MCF 10A (cell line): ENCODE measurements at regions not wholly inside any gene's neighbourhood (a gene's known extent, or its start where the extent isn't known, plus 50 kb on each side); places are given as distances from the start of the nearest gene placed in this dataset.
"Not testable (repeated sequence)": the region's sequence is repeated elsewhere in the genome, so short reads cannot be mapped to it uniquely, and the experiment has no call there.

Source experiments
- BruUV-seq: library from RNA; stranded (reverse); fragments of 400-500 nt; replicated peaks from 2 replicates; lab custom pipeline; 2021; lab: Mats Ljungman, UMichigan
- CTCF ChIA-PET: fragments of 300-600 bp; sonication (Branson Sonifier 250); formaldehyde crosslinking; extraction: SDS; loops from one replicate; lab custom pipeline; 2021; ENCODE audit warnings: antibody characterized with exemption, inconsistent platforms; lab: Yijun Ruan, JAX
- POLR2A ChIA-PET: fragments of 300-600, 350-650 bp; sonication (Branson Sonifier 250); formaldehyde crosslinking; extraction: SDS; loops from one replicate; lab custom pipeline; 2020; ENCODE audit warnings: antibody characterized with exemption, inconsistent platforms; lab: Yijun Ruan, JAX
- DNase-seq: peaks from one replicate; pipeline ENCODE4 v3.0.0-alpha.2; 2018; ENCODE audit not compliant: unreplicated experiment
- H3K27ac Mint-ChIP-seq: one replicate; pipeline ENCODE4 v1.8.0; 2022; ENCODE audit warnings: mild to moderate bottlenecking, low read depth, mixed read lengths; ENCODE audit not compliant: unreplicated experiment
- H3K27me3 Mint-ChIP-seq: one replicate; pipeline ENCODE4 v1.8.0; 2022; ENCODE audit warnings: mixed read lengths; ENCODE audit not compliant: insufficient read depth, unreplicated experiment
- H3K36me3 Mint-ChIP-seq: one replicate; pipeline ENCODE4 v1.8.0; 2022; ENCODE audit warnings: mild to moderate bottlenecking, moderate library complexity, mixed read lengths; ENCODE audit not compliant: insufficient read depth, unreplicated experiment
- H3K4me1 Mint-ChIP-seq: one replicate; pipeline ENCODE4 v1.8.0; 2022; ENCODE audit warnings: mixed read lengths; ENCODE audit not compliant: insufficient read depth, unreplicated experiment
- H3K4me3 Mint-ChIP-seq: one replicate; pipeline ENCODE4 v1.8.0; 2022; ENCODE audit warnings: mild to moderate bottlenecking, moderate library complexity, mixed read lengths; ENCODE audit not compliant: unreplicated experiment
- H3K9me3 Mint-ChIP-seq: one replicate; pipeline ENCODE4 v1.8.0; 2022; ENCODE audit warnings: mixed read lengths; ENCODE audit not compliant: unreplicated experiment
- intact Hi-C: fragments of 100-400 bp; cut with micrococcal nuclease; formaldehyde crosslinking; loops from 2 replicates; pipeline ENCODE4 v1.14.1; 2022
- TF ChIP-seq, protein P1 (sequence below): fragments of 200-600 bp; IDR thresholded peaks from one replicate; pipeline ENCODE4 v1.8.0; 2022; ENCODE audit warnings: antibody characterized with exemption, mild to moderate bottlenecking; ENCODE audit not compliant: unreplicated experiment

DNA sequence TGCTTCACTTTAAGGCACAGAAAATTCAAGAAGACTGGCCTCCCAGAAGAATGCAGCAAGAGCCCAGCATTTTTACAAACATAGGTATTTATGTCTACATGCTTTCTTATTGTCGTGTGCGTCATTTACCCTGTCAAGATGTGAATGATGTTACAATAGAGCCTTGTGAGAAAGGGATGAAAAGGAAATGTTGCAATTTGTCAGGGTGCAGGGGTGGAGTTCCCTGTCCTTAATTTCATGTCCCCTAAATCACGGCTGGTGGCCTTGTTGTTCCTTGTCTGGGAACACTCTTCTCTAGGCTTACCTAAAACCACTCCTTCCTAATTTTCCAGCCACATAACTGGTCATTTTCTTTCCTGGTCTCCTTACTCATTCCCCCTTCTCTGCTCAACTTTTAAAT is 194.2 kb downstream of the TXNL1 start:
- no peak for DNase-seq
- no peaks in the 10 kb centered on the region for H3K27me3 Mint-ChIP-seq
- H3K9me3 Mint-ChIP-seq, result no peaks in the 10 kb centered on the region
- ChIA-PET POLR2A (no interaction called here), CTCF (no interaction called here)
- intact Hi-C loops, result no loop called here
- H3K4me3 Mint-ChIP-seq, result no peak overlapping the region
- H3K36me3 Mint-ChIP-seq, result no peaks in the 10 kb centered on the region
- no peaks in the 10 kb centered on the region for H3K4me1 Mint-ChIP-seq
- BruUV-seq, result no TSS peak
- TF ChIP-seq, protein P1, sequence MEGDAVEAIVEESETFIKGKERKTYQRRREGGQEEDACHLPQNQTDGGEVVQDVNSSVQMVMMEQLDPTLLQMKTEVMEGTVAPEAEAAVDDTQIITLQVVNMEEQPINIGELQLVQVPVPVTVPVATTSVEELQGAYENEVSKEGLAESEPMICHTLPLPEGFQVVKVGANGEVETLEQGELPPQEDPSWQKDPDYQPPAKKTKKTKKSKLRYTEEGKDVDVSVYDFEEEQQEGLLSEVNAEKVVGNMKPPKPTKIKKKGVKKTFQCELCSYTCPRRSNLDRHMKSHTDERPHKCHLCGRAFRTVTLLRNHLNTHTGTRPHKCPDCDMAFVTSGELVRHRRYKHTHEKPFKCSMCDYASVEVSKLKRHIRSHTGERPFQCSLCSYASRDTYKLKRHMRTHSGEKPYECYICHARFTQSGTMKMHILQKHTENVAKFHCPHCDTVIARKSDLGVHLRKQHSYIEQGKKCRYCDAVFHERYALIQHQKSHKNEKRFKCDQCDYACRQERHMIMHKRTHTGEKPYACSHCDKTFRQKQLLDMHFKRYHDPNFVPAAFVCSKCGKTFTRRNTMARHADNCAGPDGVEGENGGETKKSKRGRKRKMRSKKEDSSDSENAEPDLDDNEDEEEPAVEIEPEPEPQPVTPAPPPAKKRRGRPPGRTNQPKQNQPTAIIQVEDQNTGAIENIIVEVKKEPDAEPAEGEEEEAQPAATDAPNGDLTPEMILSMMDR, result no peak
- H3K27ac Mint-ChIP-seq, result no peak overlapping the region

DNA sequence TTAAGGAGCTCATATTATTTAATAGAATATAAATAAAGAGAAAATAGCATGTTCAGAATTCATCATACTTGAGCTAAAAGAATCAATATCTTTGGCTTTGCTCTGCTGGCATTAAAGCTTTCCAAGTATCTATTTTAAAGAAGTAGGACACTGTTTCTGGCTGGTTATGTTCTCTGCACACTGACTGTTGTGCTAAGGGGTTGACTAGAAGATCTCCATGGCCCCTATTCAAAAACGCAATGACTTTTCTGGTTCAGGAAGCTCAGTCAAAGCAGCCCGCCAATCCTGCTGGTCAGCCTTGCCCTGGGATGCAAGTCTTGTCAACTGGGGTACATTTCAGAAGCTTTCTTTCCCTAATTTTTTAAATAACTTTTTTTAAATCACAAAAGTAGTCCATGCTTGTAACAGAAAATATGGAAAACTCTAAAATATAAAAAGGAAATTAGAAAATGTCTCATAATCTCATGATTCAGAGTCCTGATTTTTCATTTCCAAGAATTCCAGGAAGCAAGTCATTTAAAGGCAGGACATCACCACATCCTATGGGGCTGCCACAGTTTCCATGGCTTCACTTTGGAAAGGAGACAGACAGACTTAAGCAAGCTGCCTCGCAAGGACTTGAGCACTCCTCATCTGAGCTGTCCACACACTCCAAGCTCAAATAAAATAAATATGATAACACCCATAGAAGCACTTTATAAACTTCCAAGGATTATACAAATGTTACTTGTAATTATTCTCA is 195.1 kb downstream of the TXNL1 start:
- H3K9me3 Mint-ChIP-seq, result no peaks in the 10 kb centered on the region
- no peaks in the 10 kb centered on the region for H3K36me3 Mint-ChIP-seq
- H3K4me3 Mint-ChIP-seq, result no peak overlapping the region
- H3K4me1 Mint-ChIP-seq, result no peaks in the 10 kb centered on the region
- no peak for DNase-seq
- intact Hi-C loops, result no loop called here
- H3K27me3 Mint-ChIP-seq, result no peaks in the 10 kb centered on the region
- BruUV-seq, result no TSS peak
- POLR2A ChIA-PET, result interaction anchor here (0.6 to 0.7 kb wide), 2 partner anchors 752 to 1178 kb away, joined by 3 to 6 read pairs; no protein-coding TSS in a partner anchor
- no peak overlapping the region for H3K27ac Mint-ChIP-seq
- CTCF ChIA-PET, result no interaction called here
- TF ChIP-seq, protein P1, result no peak

DNA sequence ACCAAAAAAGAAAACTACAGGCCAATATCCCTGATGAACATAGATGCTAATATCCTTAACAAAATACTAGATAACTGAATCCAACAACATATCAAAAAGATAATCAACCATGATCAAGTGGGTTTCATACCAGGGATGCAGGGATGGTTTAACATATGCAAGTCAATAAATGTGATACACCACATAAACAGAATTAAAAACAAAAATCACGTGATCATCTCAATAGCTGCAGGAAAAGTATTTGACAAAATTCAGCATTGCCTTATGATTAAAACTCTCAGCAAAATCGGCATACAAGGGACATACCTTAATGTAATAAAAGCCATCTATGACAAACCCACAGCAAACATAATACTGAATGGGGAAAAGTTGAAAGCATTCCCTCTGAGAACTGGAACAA is 199.9 kb downstream of the TXNL1 start:
- H3K27ac Mint-ChIP-seq, BruUV-seq, CTCF ChIA-PET, H3K27me3 Mint-ChIP-seq, H3K9me3 Mint-ChIP-seq, DNase-seq, H3K4me1 Mint-ChIP-seq, H3K4me3 Mint-ChIP-seq, H3K36me3 Mint-ChIP-seq, intact Hi-C loops: not testable (repeated sequence)
- POLR2A ChIA-PET, result interaction anchor here (0.6 kb wide), 1 partner anchor 118 kb away, joined by 3 read pairs; no protein-coding TSS in a partner anchor

DNA sequence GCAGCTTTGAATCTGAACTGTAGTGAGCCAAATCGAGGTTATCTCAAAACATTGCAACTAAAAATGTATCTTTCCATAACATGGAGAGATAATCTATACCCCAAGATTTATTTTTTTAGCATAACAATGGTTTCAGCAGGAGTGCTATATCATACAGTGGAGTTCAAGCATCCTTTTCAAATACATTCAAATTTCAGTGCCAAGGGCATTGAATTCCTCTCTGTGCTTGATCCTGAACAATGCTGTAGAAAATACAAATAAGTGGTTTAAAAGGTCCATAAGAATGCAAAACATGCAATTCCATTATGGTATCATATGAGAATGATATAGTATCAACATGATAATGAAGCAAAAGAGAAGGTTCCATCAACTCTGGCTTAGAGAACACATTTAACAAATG is 201.7 kb downstream of the TXNL1 start:
- CTCF ChIA-PET, result no interaction called here
- no TSS peak for BruUV-seq
- Mint-ChIP-seq H3K27ac (no peak overlapping the region), H3K9me3 (peaks cover 7% of the 10 kb centered on the region), H3K4me3 (no peak overlapping the region), H3K27me3 (no peaks in the 10 kb centered on the region), H3K36me3 (peaks cover 3% of the 10 kb centered on the region), H3K4me1 (peaks cover 3% of the 10 kb centered on the region)
- intact Hi-C loops, result no loop called here
- POLR2A ChIA-PET, result no interaction called here
- DNase-seq, result no peak
- TF ChIP-seq, protein P1, result no peak
